Prostate gland (tissue), 2 donors: ENCODE measurements at regions not wholly inside any gene's neighbourhood (a gene's known extent, or its start where the extent isn't known, plus 50 kb on each side); places are given as distances from the start of the nearest gene placed in this dataset.
A peak's percentile ranks its signal among the peaks of the same experiment; 100 is the strongest.

Experiments used
- CTCF ChIP-seq, 4 experiments: fragments of 200-600 bp in 2 of 4; fragments of 450-650 bp in 2 of 4; sonication (generic) in 2 of 4; IDR thresholded peaks; 1 replicate in 3 of 4; 2 replicates in 1 of 4; pipeline ENCODE4 v1.5.1; 2016 to 2019; ENCODE audit warnings: antibody characterized with exemption in 4 of 4, mild to moderate bottlenecking in 2 of 4, moderate library complexity in 2 of 4
- POLR2A ChIP-seq: fragments of 450-650 bp; IDR thresholded peaks from one replicate; pipeline ENCODE4 v1.6.1; 2016; ENCODE audit warnings: antibody characterized with exemption, mild to moderate bottlenecking
- POLR2AphosphoS5 ChIP-seq: sonication (generic); formaldehyde crosslinking; IDR thresholded peaks from one replicate; pipeline ENCODE4 v1.6.1; 2017; ENCODE audit warnings: antibody characterized with exemption

DNA sequence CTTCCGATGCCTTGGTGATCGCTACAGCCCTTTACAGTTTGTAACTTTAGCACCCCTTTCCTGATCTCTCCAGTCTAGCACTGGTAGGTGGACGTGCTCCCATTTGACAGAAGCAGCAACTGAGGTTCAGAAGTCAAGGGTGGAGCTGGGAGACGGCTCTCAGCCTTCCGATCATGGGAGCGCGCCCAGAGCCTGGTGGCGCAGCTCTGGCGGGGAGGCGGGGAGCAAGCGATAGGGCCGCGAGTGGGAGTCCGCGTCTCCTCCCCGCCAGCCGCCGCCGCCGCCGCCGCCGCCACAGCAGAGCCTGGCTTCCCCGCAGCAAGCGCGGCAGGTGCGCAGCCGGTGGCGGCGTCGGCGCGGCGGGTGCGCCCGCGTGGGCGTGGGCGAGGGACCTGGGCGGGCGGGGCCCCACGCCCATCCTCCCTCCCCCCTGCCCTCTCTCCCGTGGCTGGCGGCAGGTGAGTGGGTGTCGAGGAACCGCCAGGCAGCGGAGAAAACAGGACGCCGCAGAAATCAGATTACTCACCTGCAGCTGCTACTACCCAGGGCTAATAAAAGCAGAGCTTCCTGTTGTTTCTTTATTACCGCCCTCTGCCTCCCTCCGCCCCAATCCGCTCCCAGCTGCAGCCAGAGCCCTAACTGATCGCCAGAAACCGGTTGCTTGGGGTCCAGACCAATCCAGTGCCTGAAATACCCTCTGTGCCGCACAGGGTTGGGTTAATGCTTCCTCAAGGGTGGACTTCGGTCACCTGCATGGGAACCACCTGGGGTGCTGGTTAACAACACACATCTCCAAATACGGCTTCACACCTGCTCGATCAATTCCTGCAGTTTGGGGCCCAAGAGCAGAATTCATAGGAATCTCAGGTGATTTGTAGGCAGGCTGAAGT, 60.2 kb upstream of the ID3 start:
- no peak for TF ChIP-seq CTCF (IDR thresholded peaks at IDR 0.05)
- no peak for TF ChIP-seq POLR2A
- TF ChIP-seq POLR2AphosphoS5 = peak; percentile 11
